KMS-11 (cell line): ENCODE measurements at regions not wholly inside any gene's neighbourhood (a gene's known extent, or its start where the extent isn't known, plus 50 kb on each side); places are given as distances from the start of the nearest gene placed in this dataset.

Experiments used
- H2AFZ ChIP-seq: fragments of 200-600 bp; sonication (generic); 2 replicates; pipeline ENCODE4 v1.6.1; 2016; ENCODE audit warnings: antibody characterized with exemption, mixed run types, low read depth
- H3K27ac ChIP-seq: fragments of 200-600 bp; sonication (generic); 2 replicates; pipeline ENCODE4 v1.6.1; 2016; ENCODE audit warnings: mild to moderate bottlenecking, mixed run types
- H3K27me3 ChIP-seq: fragments of 200-600 bp; sonication (generic); 2 replicates; pipeline ENCODE4 v1.6.1; 2017; ENCODE audit warnings: mild to moderate bottlenecking, low read depth, mixed run types, moderate library complexity; ENCODE audit not compliant: insufficient read depth
- H3K36me3 ChIP-seq: fragments of 200-600 bp; sonication (generic); 2 replicates; pipeline ENCODE4 v1.6.1; 2017; ENCODE audit warnings: mild to moderate bottlenecking, mixed run types; ENCODE audit not compliant: insufficient read depth
- H3K4me1 ChIP-seq: fragments of 200-600 bp; sonication (generic); 2 replicates; pipeline ENCODE4 v1.6.1; 2016; ENCODE audit warnings: mild to moderate bottlenecking, low read depth, mixed run types; ENCODE audit not compliant: poor library complexity, severe bottlenecking
- H3K4me2 ChIP-seq: fragments of 200-600 bp; sonication (generic); 2 replicates; pipeline ENCODE4 v1.7.0; 2016; ENCODE audit warnings: mild to moderate bottlenecking, mixed run types
- H3K4me3 ChIP-seq: fragments of 200-600 bp; sonication (generic); IDR thresholded peaks from 2 replicates; pipeline ENCODE4 v1.6.1; 2017; ENCODE audit warnings: low read depth, low read length, mixed read lengths; ENCODE audit not compliant: insufficient read depth
- H3K79me2 ChIP-seq: fragments of 200-600 bp; sonication (generic); 2 replicates; pipeline ENCODE4 v1.6.1; 2016; ENCODE audit warnings: low read depth, mixed run types; ENCODE audit not compliant: insufficient read depth
- H3K9ac ChIP-seq: fragments of 200-600 bp; sonication (generic); 2 replicates; pipeline ENCODE4 v1.6.1; 2016; ENCODE audit warnings: mild to moderate bottlenecking, mixed run types
- H4K20me1 ChIP-seq: fragments of 200-600 bp; sonication (generic); 2 replicates; pipeline ENCODE4 v1.6.1; 2016; ENCODE audit warnings: mild to moderate bottlenecking, mixed run types; ENCODE audit not compliant: insufficient read depth
- TF ChIP-seq, protein P1 (sequence below): fragments of 200-600 bp; sonication (generic); conservative IDR thresholded peaks from 2 replicates; pipeline ENCODE4 v1.6.1; 2017; ENCODE audit warnings: low read depth, mild to moderate bottlenecking, antibody characterized with exemption, low read length, moderate library complexity, mixed read lengths

DNA sequence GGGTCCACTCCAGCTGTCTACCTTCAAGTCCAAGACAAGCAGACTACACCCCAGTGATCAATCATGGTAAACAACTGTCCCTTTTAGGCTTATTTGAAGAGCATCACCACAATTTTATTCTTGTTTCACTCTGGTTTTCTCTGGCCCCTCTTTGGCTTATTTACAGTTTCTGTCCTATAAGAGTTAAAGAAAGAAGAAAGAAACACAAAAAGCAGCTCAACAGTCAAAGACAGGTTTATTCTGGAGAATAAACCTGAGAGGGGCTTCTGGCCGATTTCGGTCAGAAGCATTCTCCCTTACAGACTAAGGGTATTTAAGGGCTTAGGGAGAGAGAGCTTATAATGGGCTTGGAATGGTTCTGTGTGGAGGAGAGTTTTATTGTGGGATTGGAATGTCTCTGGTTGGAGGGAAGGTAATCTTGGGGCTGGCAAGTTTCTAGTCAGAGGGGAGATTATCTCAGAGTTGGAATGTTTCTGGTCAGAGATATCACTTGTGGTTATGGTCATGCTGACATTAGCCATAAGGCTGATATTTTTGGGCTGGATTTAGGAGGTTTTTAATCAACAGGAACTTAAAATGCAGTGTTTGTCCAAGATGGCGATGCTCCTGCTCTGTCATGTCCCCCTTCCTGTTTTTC, 161.0 kb downstream of the URB2 start:
- no peaks in the 10 kb centered on the region for H3K4me1 ChIP-seq
- H3K36me3 ChIP-seq: no peaks in the 10 kb centered on the region
- no peak overlapping the region for H3K4me3 ChIP-seq
- no peak overlapping the region for H3K27ac ChIP-seq
- no peak overlapping the region for H2AFZ ChIP-seq
- H4K20me1 ChIP-seq: no peaks in the 10 kb centered on the region
- no peaks in the 10 kb centered on the region for H3K79me2 ChIP-seq
- H3K9ac ChIP-seq: no peak overlapping the region
- no peaks in the 10 kb centered on the region for H3K27me3 ChIP-seq
- H3K4me2 ChIP-seq: no peak overlapping the region
- TF ChIP-seq, protein P1, sequence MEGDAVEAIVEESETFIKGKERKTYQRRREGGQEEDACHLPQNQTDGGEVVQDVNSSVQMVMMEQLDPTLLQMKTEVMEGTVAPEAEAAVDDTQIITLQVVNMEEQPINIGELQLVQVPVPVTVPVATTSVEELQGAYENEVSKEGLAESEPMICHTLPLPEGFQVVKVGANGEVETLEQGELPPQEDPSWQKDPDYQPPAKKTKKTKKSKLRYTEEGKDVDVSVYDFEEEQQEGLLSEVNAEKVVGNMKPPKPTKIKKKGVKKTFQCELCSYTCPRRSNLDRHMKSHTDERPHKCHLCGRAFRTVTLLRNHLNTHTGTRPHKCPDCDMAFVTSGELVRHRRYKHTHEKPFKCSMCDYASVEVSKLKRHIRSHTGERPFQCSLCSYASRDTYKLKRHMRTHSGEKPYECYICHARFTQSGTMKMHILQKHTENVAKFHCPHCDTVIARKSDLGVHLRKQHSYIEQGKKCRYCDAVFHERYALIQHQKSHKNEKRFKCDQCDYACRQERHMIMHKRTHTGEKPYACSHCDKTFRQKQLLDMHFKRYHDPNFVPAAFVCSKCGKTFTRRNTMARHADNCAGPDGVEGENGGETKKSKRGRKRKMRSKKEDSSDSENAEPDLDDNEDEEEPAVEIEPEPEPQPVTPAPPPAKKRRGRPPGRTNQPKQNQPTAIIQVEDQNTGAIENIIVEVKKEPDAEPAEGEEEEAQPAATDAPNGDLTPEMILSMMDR: no peak

DNA sequence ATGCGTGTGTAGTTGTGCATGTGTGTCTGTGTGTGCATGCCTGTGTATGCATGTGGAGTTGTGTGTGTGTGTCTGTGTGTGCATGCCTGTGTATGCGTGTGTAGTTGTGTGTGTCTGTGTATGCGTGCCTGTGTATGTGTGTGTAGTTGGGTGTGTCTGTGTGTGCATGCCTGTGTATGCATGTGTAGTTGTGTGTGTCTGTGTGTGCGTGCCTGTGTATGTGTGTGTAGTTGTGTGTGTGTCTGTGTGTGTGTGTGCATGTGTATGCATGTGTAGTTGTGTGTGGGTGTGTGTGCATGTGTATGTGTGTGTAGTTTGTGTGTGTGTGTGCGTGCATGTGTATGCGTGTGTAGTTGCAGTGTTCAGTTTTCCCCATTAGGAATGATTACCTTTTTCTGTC, 162.0 kb downstream of the URB2 start:
- H3K27me3 ChIP-seq: no peaks in the 10 kb centered on the region
- H3K9ac ChIP-seq: no peak overlapping the region
- no peak overlapping the region for H3K4me3 ChIP-seq
- H3K36me3 ChIP-seq: no peaks in the 10 kb centered on the region
- H3K27ac ChIP-seq: no peak overlapping the region
- H3K79me2 ChIP-seq: no peaks in the 10 kb centered on the region
- H3K4me2 ChIP-seq: no peak overlapping the region
- TF ChIP-seq, protein P1: no peak
- H3K4me1 ChIP-seq: no peaks in the 10 kb centered on the region
- no peak overlapping the region for H2AFZ ChIP-seq
- no peaks in the 10 kb centered on the region for H4K20me1 ChIP-seq

DNA sequence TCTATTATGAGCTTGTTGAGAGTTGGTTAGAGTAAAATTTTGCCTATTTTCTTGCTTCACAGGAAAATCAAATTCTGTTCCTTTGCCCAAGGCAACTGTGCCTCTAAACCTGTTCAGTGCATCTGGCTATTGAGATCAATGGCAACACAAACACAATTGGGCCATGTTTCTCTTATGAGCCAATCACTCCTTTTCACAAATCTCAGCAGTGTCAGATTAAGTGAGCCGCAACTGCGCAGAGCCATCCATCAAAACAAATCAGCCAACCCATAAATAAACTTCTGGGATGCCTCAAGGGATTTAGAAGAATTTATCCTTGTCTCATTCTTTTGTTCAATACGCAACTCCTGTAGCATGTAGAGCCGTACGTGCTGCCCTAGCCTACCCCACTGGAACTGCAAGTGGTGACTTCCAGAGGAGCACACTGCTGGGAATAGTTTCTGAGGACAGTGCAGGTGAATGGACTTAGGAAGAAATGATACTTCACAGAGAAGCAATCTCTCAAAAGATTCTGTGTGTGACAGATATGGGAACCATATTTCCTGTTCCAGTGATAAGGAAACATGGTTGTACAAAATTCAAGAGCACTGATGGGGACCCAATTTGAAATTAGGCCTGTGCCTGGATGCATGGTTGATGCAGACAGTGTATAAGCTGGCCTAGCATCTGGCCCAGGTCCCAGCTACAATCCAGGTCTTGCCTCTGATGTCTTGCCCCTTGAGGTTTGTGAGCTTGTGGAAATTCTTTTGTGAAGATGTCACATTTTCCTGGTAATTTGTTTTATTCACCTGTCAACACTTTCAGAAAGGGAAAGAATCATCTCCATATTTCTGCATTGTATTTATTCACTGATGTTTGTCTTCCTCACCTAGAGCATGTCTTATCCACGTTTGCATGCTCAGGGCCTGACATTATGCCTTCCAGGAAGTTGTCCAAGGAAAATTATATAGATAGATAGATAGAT, 166.2 kb downstream of the URB2 start:
- Histone ChIP-seq H3K27ac (no peak overlapping the region), H3K27me3 (no peaks in the 10 kb centered on the region), H3K36me3 (no peaks in the 10 kb centered on the region), H4K20me1 (no peaks in the 10 kb centered on the region), H3K79me2 (no peaks in the 10 kb centered on the region), H3K4me3 (no peak overlapping the region), H3K9ac (no peak overlapping the region), H3K4me1 (no peaks in the 10 kb centered on the region), H2AFZ (no peak overlapping the region), H3K4me2 (no peak overlapping the region)
- TF ChIP-seq, protein P1: no peak

DNA sequence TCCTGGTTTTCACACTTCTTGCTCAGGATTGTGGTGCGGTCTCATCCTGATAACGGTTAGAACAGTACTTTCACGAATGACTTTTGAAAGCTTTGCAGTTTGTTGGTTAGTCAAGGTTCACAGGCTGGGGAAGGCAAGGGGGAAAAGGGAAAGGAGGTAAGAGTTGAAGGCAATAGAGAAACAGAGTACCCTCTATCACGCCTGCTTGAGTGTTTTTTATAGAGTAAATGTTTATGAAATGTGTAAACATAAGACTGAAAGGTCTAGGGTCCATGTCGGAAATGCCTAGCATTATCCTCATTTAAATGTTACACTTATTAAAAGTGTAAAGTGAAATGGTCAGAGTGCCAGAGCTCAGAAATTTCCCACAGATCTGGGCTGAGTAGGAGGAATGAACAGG, 167.4 kb downstream of the URB2 start:
- TF ChIP-seq, protein P1: no peak
- H3K4me1 ChIP-seq: no peaks in the 10 kb centered on the region
- H3K4me2 ChIP-seq: no peak overlapping the region
- H3K36me3 ChIP-seq: no peaks in the 10 kb centered on the region
- no peak overlapping the region for H3K9ac ChIP-seq
- H2AFZ ChIP-seq: no peak overlapping the region
- H4K20me1 ChIP-seq: no peaks in the 10 kb centered on the region
- no peak overlapping the region for H3K4me3 ChIP-seq
- no peak overlapping the region for H3K27ac ChIP-seq
- H3K79me2 ChIP-seq: no peaks in the 10 kb centered on the region
- no peaks in the 10 kb centered on the region for H3K27me3 ChIP-seq
